CD4-positive, alpha-beta T cell treated with Interleukin-1 beta for 1 hour (primary cell): ENCODE measurements at regions not wholly inside any gene's neighbourhood (a gene's known extent, or its start where the extent isn't known, plus 50 kb on each side); places are given as distances from the start of the nearest gene placed in this dataset.

Source experiments
- DNase-seq, 2 donors: peaks; one replicate each; pipeline ENCODE4 v3.0.0-alpha.2; 2020 to 2022

DNA sequence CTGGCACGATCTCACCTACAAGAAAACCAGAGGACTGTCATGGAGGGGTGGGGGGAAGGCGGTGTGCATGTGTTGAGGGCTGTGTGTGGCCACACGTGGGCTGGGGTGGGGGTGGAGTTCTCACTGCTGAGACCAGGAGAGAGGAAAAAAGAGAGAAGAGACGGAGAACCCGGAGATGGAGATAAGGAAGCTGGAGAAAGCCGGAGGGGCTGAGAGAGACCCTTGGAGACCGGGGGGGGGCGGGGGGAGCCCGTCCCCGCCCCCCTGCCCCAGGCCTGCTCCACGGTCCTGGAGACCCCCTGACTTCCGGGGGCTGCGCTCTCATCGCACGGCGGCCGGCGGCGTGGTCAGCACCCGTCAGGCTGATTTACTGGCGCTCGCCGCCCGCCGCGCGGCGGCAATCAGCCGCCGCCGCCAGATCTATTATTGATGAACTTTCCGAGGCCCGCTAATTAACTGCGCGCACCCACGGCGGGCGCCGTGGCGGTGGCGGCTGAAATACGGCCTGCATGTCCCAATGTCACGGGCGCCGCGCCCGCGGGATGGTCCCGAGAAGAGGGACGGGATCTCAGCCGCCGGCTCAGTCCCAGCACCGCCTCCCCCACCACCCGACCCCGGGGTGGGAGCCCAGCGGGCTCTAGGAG, 187.4 kb downstream of the MN1 start:
- DNase-seq: no peak

DNA sequence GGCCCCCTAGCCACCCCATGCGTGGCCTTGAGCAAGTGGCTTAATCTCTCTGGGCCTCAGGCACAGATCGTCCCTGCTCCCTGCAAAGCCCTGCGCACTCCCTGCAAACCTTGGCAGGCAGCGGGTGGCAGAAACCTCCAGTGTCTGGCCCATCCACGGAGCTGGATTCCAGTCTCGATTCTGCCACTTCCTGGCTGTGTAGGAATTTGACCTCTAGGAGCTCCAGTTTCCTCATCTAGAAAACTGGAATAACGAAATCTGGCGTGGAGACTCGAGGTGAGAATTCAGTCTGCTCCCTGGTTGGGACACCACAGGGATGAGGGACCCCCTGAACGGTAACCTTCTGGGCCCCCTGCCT, 186.9 kb downstream of the MN1 start:
- DNase-seq: no peak

DNA sequence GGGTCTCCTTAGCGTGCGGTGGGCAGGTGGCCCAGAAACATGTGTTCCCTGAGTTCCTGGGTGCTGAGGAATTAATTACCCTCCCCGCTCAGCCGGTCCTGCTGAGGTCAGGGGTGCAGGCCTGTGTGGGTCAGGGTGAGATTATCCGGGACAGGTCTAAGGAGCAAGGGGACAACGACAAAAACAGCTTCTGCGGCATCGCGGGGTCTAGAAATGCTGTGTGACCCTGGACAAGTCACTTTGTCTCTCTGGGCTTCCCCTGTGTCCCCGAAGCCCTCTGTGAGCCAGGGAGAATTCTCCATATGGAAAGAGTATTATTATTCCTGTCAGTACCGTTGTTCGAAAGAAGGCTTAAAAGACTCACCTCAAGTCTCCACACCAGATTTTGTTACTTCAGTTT, 186.1 kb downstream of the MN1 start:
- no peak for DNase-seq

DNA sequence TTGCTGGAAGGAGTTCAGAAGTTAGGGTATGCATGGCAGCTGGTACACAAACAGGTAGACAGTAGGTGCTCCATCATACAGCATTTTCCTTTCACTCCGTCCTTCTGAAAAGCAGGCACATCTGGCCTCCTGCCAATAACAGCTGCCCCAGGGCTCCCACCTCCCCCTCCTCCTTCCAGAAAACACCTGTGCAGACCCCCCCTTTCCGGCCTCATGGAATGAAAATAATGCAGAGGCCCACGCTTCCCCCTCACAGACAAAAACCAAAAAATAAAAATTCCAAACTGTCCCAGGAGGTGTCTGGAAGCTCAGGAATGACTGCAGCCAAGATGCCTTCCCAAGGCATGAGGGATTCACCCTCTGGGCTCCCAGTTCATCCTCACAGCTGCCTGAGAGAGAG, 185.5 kb downstream of the MN1 start:
- DNase-seq: no peak

DNA sequence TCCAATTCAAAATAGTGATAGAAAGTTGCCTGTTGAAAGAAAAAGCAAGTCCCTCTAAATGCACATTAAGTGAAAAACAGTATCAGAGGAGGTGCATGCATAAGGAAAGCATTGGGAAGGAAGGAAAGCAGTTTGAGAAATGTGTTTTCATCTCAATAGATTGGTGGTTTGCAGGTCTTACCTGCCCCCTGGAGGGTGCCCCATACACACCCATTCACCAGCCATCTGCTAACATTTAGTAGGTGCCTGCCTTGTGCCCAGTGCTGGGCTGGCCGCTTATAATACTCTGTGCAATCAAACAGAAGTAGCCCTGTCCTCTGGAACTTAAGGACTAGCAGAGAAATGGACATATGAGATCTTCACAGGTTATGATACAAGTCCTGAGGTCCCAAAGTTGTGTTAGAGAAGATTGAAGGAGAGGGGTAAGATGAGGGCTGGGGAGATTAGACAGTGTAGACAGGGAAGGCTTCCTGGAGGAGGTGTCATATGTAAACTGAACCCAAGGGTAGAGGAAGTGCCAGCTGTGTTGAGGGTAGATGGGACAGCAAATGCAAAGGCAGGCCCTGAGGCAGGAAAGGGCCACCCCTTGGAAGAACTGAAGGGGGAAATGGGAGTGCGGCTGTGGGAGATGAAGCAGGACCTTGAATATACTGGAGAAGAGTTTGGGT, 184.2 kb downstream of the MN1 start:
- no peak for DNase-seq

DNA sequence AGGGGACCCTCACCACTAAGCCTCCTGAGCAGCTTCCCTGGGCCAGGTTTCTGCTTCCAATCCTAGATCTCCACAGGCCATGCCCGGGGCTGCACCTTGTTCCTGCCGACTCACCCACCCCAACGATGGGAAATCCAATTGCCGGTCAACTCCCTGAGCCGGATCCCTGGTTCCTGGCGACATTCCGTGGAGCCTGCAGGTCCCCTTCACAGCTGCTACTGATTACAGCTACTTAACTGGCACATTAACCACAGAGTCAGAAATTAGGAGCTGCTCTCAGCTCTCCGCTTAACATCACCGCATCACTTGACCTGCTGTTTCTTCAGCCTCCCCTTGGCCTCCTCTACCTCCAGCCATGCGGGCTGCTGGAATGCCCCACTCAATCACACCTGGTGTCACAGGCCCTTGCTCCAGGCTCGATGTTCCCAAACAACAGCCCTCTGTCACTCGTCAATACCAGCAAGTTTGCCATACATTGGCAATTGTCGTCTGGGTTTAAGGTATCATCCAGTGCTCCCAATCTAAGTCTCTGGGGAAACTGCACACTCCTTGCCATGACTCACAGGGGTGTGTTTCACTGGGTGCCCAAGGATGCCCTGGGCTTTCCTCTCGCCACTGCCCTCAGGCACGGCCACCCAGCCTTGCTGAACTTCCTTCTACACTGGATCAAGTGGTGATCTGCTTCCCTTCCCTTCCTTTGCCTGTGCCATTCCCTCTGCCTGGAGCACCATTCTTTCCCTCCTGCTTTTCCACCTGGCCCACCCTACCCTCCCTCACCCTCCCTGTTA, 181.0 kb downstream of the MN1 start:
- no peak for DNase-seq

DNA sequence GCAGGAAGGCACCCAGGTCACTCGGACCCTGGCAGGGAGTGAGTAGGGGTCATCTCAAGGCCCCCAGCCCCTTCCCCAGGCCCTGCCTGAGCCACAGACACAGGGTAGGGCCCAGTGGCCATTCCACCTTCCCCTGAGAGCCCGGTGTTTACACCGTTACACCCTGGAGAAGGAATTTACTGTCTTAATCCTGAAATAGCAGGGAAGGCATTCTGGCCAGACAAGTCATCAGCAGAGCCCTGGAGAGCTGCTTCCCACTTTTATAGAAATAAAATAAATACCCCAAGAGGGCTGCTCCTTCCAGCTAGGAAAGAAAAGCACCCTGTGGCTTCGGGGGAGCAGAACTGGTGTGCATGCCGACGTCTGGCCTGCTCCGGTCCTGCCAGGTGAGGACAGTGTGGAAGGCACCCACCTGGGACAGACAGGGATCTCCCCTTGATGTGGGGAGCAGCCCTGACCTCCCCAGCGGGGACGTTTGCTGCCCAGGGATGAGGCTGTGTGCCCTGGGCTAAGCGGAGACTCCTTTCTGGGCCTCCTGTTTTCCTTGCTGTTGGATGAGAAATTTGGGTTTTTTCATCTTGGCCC, 180.0 kb downstream of the MN1 start:
- no peak for DNase-seq

DNA sequence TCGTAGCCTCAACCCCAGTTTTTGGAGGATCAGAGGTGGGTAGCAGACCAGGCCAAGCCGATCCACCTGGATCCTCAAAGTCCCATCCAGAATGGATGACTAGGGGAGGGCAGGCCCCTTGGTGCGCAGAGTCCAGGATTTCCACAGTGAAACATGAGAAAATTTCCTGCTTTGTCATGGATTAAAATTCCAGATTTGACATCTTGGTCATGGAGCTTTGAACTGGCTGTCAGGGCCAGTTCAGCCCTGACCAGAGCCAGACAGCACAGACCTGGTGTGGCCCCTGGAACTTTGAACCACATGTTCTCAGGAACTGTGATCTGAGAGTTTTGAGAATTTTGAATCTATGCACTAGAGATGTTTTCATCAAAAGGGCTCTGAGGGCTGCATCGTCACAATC, 177.5 kb downstream of the MN1 start:
- DNase-seq: no peak

DNA sequence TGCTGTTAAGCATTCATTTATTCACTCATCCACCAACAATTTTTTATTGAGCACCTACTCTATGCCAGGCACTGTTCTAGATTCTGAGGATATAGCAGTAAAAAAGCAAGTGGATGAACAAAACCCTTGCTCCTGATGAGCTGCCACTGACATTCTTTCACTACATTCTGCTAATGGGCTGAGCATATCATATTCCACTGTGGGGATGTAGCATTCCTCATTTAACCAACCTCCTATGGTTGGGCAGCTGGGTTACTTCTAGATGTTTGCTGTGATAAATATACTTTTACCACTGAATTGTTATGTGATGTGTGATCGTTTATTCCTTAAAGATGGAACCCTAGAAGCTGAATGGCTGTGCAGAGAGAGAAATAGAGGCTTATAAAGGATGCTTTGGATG, 176.9 kb downstream of the MN1 start:
- DNase-seq: no peak

DNA sequence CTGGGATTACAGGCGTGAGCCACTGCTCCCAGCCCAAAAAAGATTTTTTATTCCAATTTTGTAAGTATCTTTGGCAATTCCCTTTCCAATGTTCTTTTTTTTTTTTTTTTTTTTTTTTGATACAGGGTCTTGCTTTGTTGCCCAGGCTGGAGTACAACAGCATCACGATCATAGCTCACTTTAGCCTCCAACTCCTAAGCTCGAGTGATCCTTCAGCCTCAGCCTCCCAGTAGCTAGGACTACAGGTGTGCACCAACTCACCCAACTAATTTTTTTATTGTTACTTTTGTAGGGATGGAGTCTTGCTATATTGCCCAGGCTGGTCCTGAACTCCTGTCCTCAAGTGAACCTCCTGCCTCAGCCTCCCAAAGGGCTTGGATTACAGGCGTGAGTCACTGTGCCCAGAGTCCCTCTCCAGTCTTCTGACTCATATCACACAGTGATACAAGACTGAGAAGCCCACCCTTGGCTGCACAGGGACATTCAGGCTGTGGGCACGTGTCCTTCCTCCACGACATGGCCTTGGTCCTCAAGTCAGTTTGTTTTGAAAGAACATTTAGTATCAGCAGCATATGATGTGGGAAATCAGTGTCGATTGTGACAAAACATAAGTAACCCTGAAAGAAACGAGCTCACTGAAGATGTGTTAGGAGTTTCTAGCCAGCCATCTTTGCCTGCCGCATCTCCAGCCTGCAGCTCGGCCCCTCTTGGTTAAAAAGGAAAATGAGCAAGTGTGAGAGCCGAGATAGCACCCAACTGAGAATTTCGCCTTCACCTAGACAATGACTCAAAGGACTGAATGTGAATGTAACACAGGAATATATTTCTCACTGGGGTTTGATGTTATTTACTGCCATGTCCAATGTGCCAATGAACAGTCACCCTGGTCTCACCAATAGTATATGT, 175.5 kb downstream of the MN1 start:
- DNase-seq: no peak

DNA sequence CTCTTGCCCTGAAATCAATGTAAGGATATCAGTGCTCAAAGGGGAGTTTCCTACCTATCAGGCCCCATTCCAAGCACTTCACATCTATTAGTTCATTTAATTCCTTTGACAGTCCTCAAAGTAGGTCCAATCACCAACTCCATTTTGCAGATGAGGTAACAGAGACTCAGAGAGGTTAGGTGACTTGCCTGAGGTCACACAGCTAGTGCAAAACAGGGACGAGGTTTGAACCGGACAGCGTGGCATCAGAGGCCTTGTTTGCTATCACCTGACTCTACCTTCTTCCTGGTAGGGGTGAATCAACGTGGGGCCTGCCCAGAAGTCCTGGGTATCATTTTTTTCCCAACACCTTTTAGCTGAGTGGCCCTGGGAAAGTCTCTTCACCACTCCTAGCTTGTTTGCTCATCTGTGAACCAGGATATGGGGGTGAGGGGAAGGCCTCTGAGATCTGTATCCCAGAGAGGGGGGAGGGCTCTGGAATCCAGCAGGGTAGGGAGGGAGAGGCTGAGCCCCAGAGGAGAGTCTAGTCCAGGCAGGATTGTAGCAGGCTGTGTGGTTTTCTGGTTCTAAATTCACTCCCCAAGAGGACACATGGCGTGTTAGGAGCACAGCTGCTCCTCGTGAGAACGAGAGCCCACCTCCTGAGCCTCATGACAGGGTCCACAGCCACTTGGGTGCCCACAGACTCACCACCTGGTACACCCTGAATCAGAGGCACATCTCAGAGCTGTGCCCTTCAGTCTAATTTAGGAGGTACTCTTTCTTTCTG, 174.7 kb downstream of the MN1 start:
- DNase-seq: no peak

DNA sequence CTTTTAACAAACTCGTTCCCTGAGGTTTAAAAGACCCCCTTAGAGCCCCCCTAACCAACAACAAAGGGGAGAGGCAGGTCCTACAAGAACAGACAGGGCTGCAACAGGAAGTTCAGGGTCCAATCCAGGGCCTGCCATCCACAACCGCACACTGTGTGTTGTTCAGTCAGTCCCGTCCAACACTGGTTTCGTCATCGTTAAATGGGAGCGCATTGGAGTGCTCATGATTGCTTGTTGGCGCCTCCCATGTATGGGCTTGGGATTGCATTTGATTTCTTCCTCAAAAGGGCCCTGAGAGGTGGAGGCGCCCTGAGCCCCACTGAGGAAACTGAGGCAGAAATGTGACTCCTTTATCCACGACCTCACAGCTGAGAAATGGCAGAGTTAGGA, 174.1 kb downstream of the MN1 start:
- DNase-seq: no peak

DNA sequence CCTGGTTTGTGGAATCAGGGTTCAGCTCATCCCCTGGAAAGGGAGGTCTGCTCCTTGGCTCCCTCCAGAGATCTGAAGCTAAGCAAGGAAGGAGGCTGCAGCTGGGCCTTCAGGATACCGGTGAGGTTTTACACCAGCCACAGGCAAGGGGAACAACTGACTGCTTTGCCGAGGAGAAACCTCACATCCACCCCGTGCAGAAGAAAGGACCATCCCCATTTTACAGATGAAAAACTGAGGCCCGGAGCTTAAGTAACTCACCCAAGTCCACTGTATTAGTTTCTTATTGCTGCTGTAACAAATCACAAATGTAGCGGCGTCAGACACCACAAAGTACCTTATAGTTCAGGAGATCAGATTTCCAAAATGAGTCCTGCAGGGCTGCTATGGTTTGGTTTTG, 173.7 kb downstream of the MN1 start:
- no peak for DNase-seq

DNA sequence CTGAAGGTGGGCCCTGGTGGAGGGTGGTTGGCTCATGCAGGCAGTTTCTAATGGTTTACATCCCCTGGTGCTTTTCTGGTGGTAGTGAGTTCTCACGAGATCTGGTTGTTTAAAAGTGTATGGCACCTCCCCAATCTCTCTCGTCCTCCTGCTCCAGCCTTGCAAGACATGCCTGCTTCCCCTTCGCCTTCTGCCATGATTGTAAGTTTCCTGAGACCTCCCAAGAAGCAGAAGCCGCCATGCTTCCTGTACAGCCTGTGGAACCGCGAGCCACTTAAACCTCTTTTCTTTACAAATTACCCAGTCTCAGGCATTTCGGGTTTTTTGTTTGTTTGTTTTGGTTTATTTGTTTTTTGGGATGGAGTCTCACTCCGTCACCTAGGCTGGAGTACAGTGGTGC, 173.2 kb downstream of the MN1 start:
- DNase-seq: no peak

DNA sequence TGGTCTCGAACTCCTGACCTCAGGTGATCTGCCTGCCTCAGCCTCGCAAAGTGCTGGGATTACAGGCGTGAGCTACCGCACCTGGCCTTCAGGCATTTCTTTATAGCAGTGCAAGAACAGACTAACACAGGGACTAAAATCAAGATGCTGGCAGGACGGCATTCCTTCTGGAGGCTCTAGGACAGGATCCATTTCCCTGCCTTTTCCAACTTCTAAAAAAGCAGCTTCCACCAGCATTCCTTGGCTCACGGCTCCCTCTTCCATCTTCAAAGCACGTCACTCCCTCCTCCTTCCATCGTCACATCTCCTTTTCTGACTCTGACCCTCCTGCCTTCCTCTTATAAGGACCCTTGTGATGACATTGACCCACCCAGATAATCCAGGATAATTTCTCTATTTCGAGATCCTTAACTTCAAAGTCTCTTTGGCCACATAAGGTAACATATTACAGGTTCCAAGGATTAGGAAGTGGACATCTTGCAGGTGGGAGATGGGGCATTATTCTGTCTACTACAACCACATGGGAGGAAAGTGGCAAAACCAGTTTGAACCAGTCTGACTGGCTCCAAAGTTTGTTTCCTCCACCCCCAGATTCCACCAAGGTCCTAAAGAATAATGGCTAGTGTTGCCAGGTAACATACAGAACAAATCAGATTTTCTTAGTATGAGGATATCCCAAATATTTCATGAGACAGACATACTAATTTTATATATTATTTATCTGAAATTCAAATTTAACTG, 172.5 kb downstream of the MN1 start:
- DNase-seq: no peak

DNA sequence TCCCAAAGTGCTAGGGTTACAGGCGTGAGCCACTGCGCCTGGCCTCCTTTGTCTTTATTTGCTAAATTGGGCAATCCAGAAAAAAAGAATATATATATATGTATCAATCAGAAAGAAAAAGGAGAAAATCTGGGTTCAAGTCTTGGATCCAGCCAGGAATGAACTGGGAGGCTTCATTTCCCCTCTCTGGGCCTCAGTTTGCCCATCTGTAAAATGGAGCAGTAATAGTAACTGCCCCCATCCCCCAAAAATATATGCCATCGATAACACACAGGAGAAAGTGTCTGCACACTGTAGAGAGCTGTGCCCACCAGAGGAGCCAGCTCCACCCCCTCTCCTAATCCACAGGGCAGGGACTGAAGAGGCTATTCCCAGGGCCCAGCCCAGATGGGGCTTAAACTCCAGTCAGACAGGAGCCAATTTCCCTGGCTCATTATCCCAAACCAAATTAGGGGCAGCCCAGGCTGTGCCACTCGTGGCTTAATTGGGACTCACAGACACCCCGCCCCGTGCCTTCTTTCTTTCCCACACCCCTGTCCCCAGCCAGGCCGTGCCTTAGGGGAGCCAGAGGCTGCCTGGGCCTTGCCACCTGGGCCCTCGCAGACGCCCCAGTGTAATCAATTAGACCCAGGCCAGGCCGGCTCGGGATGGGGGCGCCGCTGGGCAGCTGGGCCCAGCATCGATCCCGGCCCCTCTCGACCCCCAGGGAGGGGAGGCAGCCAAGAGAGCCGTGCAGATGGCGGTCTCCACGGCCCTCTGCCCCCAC, 171.5 kb downstream of the MN1 start:
- no peak for DNase-seq

DNA sequence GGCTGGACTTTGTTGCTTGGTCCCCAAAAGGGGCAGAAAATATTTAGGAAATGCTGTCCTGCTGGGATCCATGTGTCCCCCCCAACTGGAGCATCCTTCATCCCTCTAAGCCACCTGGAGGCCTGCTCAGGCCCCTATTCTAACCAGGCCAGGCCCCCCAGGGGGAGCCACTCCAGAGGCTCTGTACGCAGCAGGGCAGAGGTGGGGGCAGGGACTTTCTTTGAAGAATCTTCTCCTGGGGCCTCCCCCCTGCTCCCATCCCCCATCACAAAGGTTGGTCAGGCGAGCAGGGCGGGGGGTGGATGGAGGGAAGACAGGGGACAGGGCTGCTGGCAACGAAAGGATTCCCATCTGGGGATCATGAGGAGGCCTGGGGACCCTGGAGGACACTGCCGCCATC, 170.8 kb downstream of the MN1 start:
- DNase-seq: no peak

DNA sequence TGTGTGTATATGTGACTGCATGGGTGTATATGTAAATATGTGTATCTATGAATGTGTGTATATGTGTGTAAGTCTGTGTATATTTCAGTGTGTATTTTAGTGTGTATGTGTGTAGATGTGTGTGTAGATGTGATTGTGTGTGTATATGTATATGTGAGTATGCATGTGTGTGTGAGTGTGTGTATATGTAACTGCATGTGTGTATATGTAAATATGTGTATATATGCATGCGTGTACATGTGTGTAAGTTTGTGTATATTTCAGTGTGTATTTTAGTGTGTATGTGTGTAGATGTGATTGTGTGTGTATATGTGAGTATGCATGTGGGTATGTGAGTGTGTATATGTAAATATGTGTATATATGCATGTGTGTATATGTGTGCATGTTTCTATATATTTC, 169.9 kb downstream of the MN1 start:
- no peak for DNase-seq

DNA sequence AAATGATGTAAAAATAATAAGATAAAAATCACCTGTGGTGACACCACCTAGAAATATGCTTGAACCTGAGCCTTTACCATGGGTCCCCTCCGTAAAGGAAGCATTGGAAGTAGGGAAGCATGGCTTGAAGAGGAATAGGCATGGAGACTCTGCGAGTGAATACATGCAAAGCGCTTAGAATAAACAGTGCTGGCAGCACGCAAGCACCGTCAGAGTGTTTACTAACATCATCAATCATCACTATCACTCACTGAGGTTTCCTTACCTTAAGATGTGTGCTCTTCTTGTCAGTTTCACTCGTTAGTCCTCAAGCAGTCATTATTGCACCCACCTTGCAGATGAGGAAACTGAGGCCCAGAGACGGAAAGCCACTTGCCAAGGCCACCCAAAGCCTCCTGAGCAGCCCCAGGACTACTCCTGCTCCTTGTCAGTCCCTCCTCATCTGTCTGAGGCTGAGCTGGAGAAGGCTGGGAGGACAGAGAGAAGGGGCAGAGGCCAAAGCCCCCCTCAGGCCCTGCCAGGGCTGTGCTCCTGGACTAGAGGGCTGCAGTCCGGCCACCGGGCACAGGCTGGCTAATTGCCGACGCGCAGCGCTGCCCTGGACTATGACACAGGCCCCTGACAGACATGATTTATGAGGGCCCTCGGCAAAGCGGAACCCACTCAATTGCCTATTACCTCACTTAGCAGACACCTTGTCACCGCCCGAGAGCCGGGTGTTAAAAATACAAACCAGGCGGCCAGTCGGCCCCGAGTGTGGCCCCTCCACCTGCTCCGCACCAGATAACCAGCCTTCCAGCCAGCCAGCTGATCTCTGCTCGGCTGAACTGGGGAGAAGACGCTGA, 168.9 kb downstream of the MN1 start:
- DNase-seq: no peak
